ENCODE measurements at regions not wholly inside any gene's neighbourhood (a gene's known extent, or its start where the extent isn't known, plus 50 kb on each side); places are given as distances from the start of the nearest gene placed in this dataset.

- TF ChIP-seq CTCF (IDR thresholded peaks at IDR 0.05), result no peak
- TF ChIP-seq POLR2AphosphoS5 (IDR thresholded peaks at IDR 0.05; ENCODE audit: low read depth, low read length), result no peak
- no peak for TF ChIP-seq SIN3A (IDR thresholded peaks at IDR 0.05; ENCODE audit: borderline replicate concordance, insufficient read depth, low read depth, low read length)
- TF ChIP-seq TCF7L2 (IDR thresholded peaks at IDR 0.05; ENCODE audit: low read depth, low read length), result no peak
- TF ChIP-seq, protein P1, sequence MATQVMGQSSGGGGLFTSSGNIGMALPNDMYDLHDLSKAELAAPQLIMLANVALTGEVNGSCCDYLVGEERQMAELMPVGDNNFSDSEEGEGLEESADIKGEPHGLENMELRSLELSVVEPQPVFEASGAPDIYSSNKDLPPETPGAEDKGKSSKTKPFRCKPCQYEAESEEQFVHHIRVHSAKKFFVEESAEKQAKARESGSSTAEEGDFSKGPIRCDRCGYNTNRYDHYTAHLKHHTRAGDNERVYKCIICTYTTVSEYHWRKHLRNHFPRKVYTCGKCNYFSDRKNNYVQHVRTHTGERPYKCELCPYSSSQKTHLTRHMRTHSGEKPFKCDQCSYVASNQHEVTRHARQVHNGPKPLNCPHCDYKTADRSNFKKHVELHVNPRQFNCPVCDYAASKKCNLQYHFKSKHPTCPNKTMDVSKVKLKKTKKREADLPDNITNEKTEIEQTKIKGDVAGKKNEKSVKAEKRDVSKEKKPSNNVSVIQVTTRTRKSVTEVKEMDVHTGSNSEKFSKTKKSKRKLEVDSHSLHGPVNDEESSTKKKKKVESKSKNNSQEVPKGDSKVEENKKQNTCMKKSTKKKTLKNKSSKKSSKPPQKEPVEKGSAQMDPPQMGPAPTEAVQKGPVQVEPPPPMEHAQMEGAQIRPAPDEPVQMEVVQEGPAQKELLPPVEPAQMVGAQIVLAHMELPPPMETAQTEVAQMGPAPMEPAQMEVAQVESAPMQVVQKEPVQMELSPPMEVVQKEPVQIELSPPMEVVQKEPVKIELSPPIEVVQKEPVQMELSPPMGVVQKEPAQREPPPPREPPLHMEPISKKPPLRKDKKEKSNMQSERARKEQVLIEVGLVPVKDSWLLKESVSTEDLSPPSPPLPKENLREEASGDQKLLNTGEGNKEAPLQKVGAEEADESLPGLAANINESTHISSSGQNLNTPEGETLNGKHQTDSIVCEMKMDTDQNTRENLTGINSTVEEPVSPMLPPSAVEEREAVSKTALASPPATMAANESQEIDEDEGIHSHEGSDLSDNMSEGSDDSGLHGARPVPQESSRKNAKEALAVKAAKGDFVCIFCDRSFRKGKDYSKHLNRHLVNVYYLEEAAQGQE (IDR thresholded peaks at IDR 0.05; ENCODE audit: insufficient read depth in 1 of 2, low read depth in 2 of 2, low read length in 1 of 2), result no peak
Observed at GRCh38 chr14:56896922-56897321, 86.6 kb upstream of the OTX2 start.
